Right atrium auricular region (tissue), 2 donors: ENCODE measurements at regions not wholly inside any gene's neighbourhood (a gene's known extent, or its start where the extent isn't known, plus 50 kb on each side); places are given as distances from the start of the nearest gene placed in this dataset.
"Not testable (repeated sequence)": the region's sequence is repeated elsewhere in the genome, so short reads cannot be mapped to it uniquely, and the experiment has no call there.

ENCODE experiments used
- DNase-seq: peaks from one replicate; pipeline ENCODE4 v3.0.0-alpha.2; 2019; ENCODE audit warnings: low spot score
- H3K27ac ChIP-seq, 2 donors: fragments of 200-600 bp; sonication (generic); 1 replicate in 1 of 2; 2 replicates in 1 of 2; pipeline ENCODE4 v1.5.1; 2016 to 2019
- H3K27me3 ChIP-seq, 2 donors: fragments of 200-600 bp; sonication (generic); one replicate each; pipeline versions ENCODE4 v1.5.1 to v1.6.0; 2017 to 2019
- H3K36me3 ChIP-seq: fragments of 200-600 bp; sonication (generic); one replicate; pipeline ENCODE4 v1.5.1; 2016
- H3K4me1 ChIP-seq, 2 donors: fragments of 200-600 bp; sonication (generic); one replicate each; pipeline versions ENCODE4 v1.5.1 to v1.6.0; 2017 to 2019
- H3K4me3 ChIP-seq, 2 donors: fragments of 200-600 bp; sonication (generic); 1 replicate in 1 of 2; 2 replicates in 1 of 2; pipeline ENCODE4 v1.5.1; 2017 to 2019; ENCODE audit warnings: mild to moderate bottlenecking in 1 of 2, moderate library complexity in 1 of 2
- H3K9me3 ChIP-seq, 2 donors: fragments of 200-600 bp; sonication (generic); one replicate each; pipeline ENCODE4 v1.5.1; 2019
- CTCF ChIP-seq, 2 donors: fragments of 200-600 bp; sonication (generic); IDR thresholded peaks; one replicate each; pipeline ENCODE4 v1.5.1; 2019; ENCODE audit warnings: antibody characterized with exemption in 2 of 2

GRCh38 chr13:21287331-21287907 is 111.0 kb downstream of the MRPL57 start:
- Histone ChIP-seq H3K27me3 (no peaks in the 10 kb centered on the region), H3K4me3 (no peak overlapping the region), H3K4me1 (no peaks in the 10 kb centered on the region), H3K9me3 (no peaks in the 10 kb centered on the region), H3K36me3 (no peaks in the 10 kb centered on the region), H3K27ac (no peak overlapping the region)
- DNase-seq = no peak
- no peak for TF ChIP-seq CTCF (IDR thresholded peaks at IDR 0.05)

GRCh38 chr13:21289475-21289874 is 113.0 kb downstream of the MRPL57 start:
- H3K27me3 ChIP-seq = no peaks in the 10 kb centered on the region
- no peaks in the 10 kb centered on the region for H3K9me3 ChIP-seq
- TF ChIP-seq CTCF (IDR thresholded peaks at IDR 0.05) = no peak
- H3K4me3 ChIP-seq = no peak overlapping the region
- no peak overlapping the region for H3K27ac ChIP-seq
- no peaks in the 10 kb centered on the region for H3K36me3 ChIP-seq
- no peak for DNase-seq
- no peaks in the 10 kb centered on the region for H3K4me1 ChIP-seq

- not testable (repeated sequence) for H3K27ac ChIP-seq, H3K4me1 ChIP-seq, H3K9me3 ChIP-seq, H3K27me3 ChIP-seq, DNase-seq, H3K36me3 ChIP-seq, H3K4me3 ChIP-seq
Measured at GRCh38 chr13:21290442-21291002, 114.1 kb downstream of the MRPL57 start.

GRCh38 chr13:21291840-21292239 is 115.4 kb downstream of the MRPL57 start:
- H3K4me1 ChIP-seq = peaks cover 0 to 2% of the 10 kb centered on the region in 2 donors
- H3K27ac ChIP-seq = no peak overlapping the region
- H3K27me3 ChIP-seq = no peaks in the 10 kb centered on the region
- no peak for TF ChIP-seq CTCF (IDR thresholded peaks at IDR 0.05)
- no peaks in the 10 kb centered on the region for H3K36me3 ChIP-seq
- no peak overlapping the region for H3K4me3 ChIP-seq
- no peaks in the 10 kb centered on the region for H3K9me3 ChIP-seq
- no peak for DNase-seq

GRCh38 chr13:21296991-21297390 is 120.5 kb downstream of the MRPL57 start:
- not testable (repeated sequence) for DNase-seq, H3K27me3 ChIP-seq, H3K4me3 ChIP-seq, H3K36me3 ChIP-seq, H3K9me3 ChIP-seq
- TF ChIP-seq CTCF (IDR thresholded peaks at IDR 0.05) = peak in 1 of 2 donors; percentile 70
- Histone ChIP-seq H3K4me1 (peaks cover 0 to 24% of the 10 kb centered on the region in 2 donors), H3K27ac (peak overlapping the region; percentile 15 to 74)

GRCh38 chr13:21297447-21297846 is 121.0 kb downstream of the MRPL57 start:
- Histone ChIP-seq H3K27me3 (no peaks in the 10 kb centered on the region), H3K4me3 (peak overlapping the region; percentile 87 to 99), H3K36me3 (no peaks in the 10 kb centered on the region), H3K9me3 (no peaks in the 10 kb centered on the region), H3K4me1 (peaks cover 0 to 24% of the 10 kb centered on the region in 2 donors), H3K27ac (peak overlapping the region; percentile 70 to 74)
- no peak for TF ChIP-seq CTCF (IDR thresholded peaks at IDR 0.05)
- DNase-seq = no peak
